NCI-H748 (cell line): ENCODE measurements at regions not wholly inside any gene's neighbourhood (a gene's known extent, or its start where the extent isn't known, plus 50 kb on each side); places are given as distances from the start of the nearest gene placed in this dataset.
A peak's percentile ranks its signal among the peaks of the same experiment; 100 is the strongest.

Experiments
- DNase-seq: peaks from one replicate; lab custom pipeline; 2025; ENCODE audit not compliant: unreplicated experiment; lab: John Stamatoyannopoulos, UW

- DNase-seq: no peak
Observed at GRCh38 chr9:93372391-93372790, 79.1 kb upstream of the FAM120A start.

GRCh38 chr9:93376411-93376810, 75.1 kb upstream of the FAM120A start:
- no peak for DNase-seq

- DNase-seq: no peak
Observed at GRCh38 chr9:93378276-93378675, 73.2 kb upstream of the FAM120A start.

- no peak for DNase-seq
Observed at GRCh38 chr9:93379051-93379450, 72.4 kb upstream of the FAM120A start.

GRCh38 chr9:93380410-93381060, 71.0 kb upstream of the FAM120A start:
- DNase-seq: no peak

GRCh38 chr9:93387791-93388190, 63.7 kb upstream of the FAM120A start:
- DNase-seq: peak; percentile 81

- DNase-seq: no peak
Observed at GRCh38 chr9:93390953-93391515, 60.5 kb upstream of the FAM120A start.

- DNase-seq: no peak
Observed at GRCh38 chr9:93391898-93392297, 59.6 kb upstream of the FAM120A start.

GRCh38 chr9:93392974-93393373, 58.5 kb upstream of the FAM120A start:
- no peak for DNase-seq
